ENCODE measurements at regions not wholly inside any gene's neighbourhood (a gene's known extent, or its start where the extent isn't known, plus 50 kb on each side); places are given as distances from the start of the nearest gene placed in this dataset.

- Histone ChIP-seq H3K18ac (ENCODE audit: extremely low read depth, low read length) (no peak overlapping the region), H4K8ac (ENCODE audit: extremely low read depth, insufficient read depth, low read length) (no peak overlapping the region), H2BK15ac (ENCODE audit: low read length) (no peak overlapping the region), H3K4me3 (ENCODE audit: extremely low read depth in 1 of 4, insufficient read depth in 2 of 4, low read depth in 3 of 4, low read length in 4 of 4) (no peak overlapping the region), H4K20me1 (replicated peaks in 1 of 2; ENCODE audit: control insufficient read depth in 1 of 2, insufficient read depth in 2 of 2, low read length in 2 of 2) (no peaks in the 10 kb centered on the region), H3K9ac (replicated peaks in 1 of 4; ENCODE audit: extremely low read depth in 1 of 4, low read depth in 3 of 4, low read length in 3 of 4) (no peak overlapping the region), H2BK5ac (ENCODE audit: low read depth, low read length) (no peak overlapping the region), H3K23me2 (ENCODE audit: low read depth, low read length) (no peaks in the 10 kb centered on the region; the same call in 1 of the 2 replicates), H3K36me3 (ENCODE audit: control insufficient read depth in 2 of 4, insufficient read depth in 4 of 4, low read length in 3 of 4) (no peaks in the 10 kb centered on the region), H2BK120ac (replicated peaks; ENCODE audit: low read depth, low read length) (no peak overlapping the region), H3K27me3 (replicated peaks in 1 of 4; ENCODE audit: control insufficient read depth in 3 of 4, extremely low read depth in 1 of 4, insufficient read depth in 3 of 4, low read length in 3 of 4) (no peaks in the 10 kb centered on the region), H4K91ac (replicated peaks; ENCODE audit: insufficient read length, low read length) (no peak overlapping the region), H3K23ac (ENCODE audit: insufficient read length) (no peak overlapping the region), H3K79me2 (ENCODE audit: control insufficient read depth in 1 of 2, insufficient read depth in 2 of 2, low read length in 2 of 2) (no peaks in the 10 kb centered on the region), H2AK5ac (ENCODE audit: low read depth, low read length) (no peak overlapping the region), H3K79me1 (ENCODE audit: low read depth, low read length) (no peaks in the 10 kb centered on the region), H3K27ac (ENCODE audit: low read depth, low read length) (no peak overlapping the region), H3K56ac (replicated peaks; ENCODE audit: insufficient read length, low read depth, low read length) (no peak overlapping the region), H3K4me2 (ENCODE audit: insufficient read depth in 1 of 2, low read depth in 2 of 2, low read length in 2 of 2) (no peak overlapping the region), H3K9me3 (ENCODE audit: insufficient read depth in 2 of 2, low read depth in 1 of 2, low read length in 1 of 2) (no peaks in the 10 kb centered on the region), H3K4me1 (replicated peaks in 1 of 4; ENCODE audit: control insufficient read depth in 3 of 4, insufficient read depth in 4 of 4, low read length in 3 of 4) (no peaks in the 10 kb centered on the region), H2BK20ac (ENCODE audit: low read length) (no peak overlapping the region), H4K5ac (ENCODE audit: insufficient read length, low read depth, low read length) (no peak overlapping the region), H2AFZ (ENCODE audit: low read length) (no peak overlapping the region), H3K4ac (replicated peaks; ENCODE audit: insufficient read length, low read depth, low read length) (no peak overlapping the region), H2BK12ac (ENCODE audit: low read depth, low read length) (no peak overlapping the region), H3K14ac (ENCODE audit: insufficient read length) (no peak overlapping the region)
- no peak for FAIRE-seq
- ChIA-PET POLR2A (ENCODE audit: partially characterized antibody) (no interaction called here), CTCF (ENCODE audit: partially characterized antibody) (interaction anchor here (1.1 to 1.2 kb wide), 2 partner anchors 78 to 147 kb away, joined by 3 to 6 read pairs; no protein-coding TSS in a partner anchor)
- DNase-seq (ENCODE audit: low read depth in 1 of 2, low spot score in 2 of 2), result no peak
- 86% methylated on average over 1 of the region's 1 CpG; no CpG with 5 or more reads in 1 of the 2 experiments for WGBS, 2 experiments (ENCODE audit: extremely low coverage in 1 of 2, insufficient coverage in 1 of 2, insufficient read length in 1 of 2, insufficient replicate concordance in 2 of 2, low coverage in 1 of 2, low lambda C conversion rate in 2 of 2, missing lambda C conversion rate in 1 of 2)
- TF ChIP-seq SRF (IDR thresholded peaks at IDR 0.05; ENCODE audit: low read depth, low read length) (no peak), FOSL1 (IDR thresholded peaks at IDR 0.05; ENCODE audit: insufficient read depth, low read depth, low read length) (no peak), CHD2 (IDR thresholded peaks at IDR 0.05; ENCODE audit: low read length) (no peak), BCL11A (IDR thresholded peaks at IDR 0.05; ENCODE audit: low read depth in 2 of 2, low read length in 2 of 2) (no peak), HDAC2 (IDR thresholded peaks at IDR 0.05; ENCODE audit: borderline replicate concordance in 1 of 2, low read depth in 2 of 2, low read length in 2 of 2) (no peak), ATF2 (IDR thresholded peaks at IDR 0.05; ENCODE audit: low read length) (no peak), YY1 (IDR thresholded peaks at IDR 0.05; ENCODE audit: low read depth, low read length) (no peak), EZH2 (IDR thresholded peaks at IDR 0.05; ENCODE audit: low read depth, low read length, severe bottlenecking) (no peak), ZNF274 (IDR thresholded peaks at IDR 0.05; ENCODE audit: borderline replicate concordance, extremely low read depth, low read length) (no peak), RBBP5 (IDR thresholded peaks at IDR 0.05; ENCODE audit: borderline replicate concordance, low read depth, low read length) (no peak), POLR2AphosphoS5 (IDR thresholded peaks at IDR 0.05; ENCODE audit: low read depth, low read length) (no peak), BRCA1 (IDR thresholded peaks at IDR 0.05; ENCODE audit: low read depth, low read length) (no peak), KDM4A (IDR thresholded peaks at IDR 0.05; ENCODE audit: low read depth, low read length, severe bottlenecking) (no peak), SP1 (IDR thresholded peaks at IDR 0.05; ENCODE audit: low read depth, low read length) (no peak)
Measured at GRCh38 chr12:115353467-115353866, 669.5 kb upstream of the TBX3 start.

All from H1 (cell line).